HG03439 (cell line): ENCODE measurements at regions not wholly inside any gene's neighbourhood (a gene's known extent, or its start where the extent isn't known, plus 50 kb on each side); places are given as distances from the start of the nearest gene placed in this dataset.
"Not testable (repeated sequence)": the region's sequence is repeated elsewhere in the genome, so short reads cannot be mapped to it uniquely, and the experiment has no call there.

Experiments used
- ATAC-seq: cut with Tn5 transposase; IDR thresholded peaks from one replicate; pipeline ENCODE4 v1.9.1; 2021; ENCODE audit warnings: mild to moderate bottlenecking, moderate library complexity; ENCODE audit not compliant: unreplicated experiment

- ATAC-seq: not testable (repeated sequence)
These were observed 116.7 kb upstream of the ZNF516 start for GRCh38 chr18:76611750-76612045.

DNA sequence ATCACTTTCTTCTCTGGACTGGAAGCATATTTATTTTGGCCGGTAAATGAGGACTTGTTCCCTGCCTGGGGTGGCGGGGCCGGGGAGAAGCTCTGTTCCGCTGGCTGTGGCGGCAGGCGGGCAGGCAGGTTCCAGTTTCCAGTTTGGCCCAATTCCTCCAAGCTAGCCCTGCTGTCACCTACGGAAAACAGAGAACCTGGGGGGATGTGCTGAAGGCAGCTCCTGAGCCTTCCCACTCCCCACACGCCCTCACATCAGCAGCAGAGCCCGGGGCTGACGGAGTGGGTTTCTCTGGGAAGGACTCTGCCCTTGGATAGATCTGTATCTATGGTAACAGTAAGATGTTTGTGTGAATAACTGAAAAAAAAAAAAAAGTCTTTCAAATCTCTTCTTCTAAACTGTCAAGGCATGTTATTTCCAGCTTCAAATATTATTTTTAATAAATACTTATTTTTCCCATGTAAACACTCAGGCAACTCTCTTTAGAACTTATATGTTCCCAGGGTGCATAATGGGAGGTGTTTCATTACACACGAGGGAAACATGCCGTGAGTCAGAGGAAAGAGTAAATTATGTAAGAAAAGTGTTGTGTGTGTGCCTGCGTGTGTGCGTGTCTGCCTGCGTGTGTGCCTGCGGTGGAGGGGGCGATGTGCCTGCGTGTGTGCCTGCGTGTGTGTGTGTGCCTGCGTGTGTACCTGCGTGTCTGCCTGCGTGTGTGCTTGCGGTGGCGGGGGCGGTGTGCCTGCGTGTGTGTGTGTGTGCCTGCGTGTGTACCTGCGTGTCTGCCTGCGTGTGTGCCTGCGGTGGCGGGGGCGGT, 116.1 kb upstream of the ZNF516 start:
- ATAC-seq: no peak

DNA sequence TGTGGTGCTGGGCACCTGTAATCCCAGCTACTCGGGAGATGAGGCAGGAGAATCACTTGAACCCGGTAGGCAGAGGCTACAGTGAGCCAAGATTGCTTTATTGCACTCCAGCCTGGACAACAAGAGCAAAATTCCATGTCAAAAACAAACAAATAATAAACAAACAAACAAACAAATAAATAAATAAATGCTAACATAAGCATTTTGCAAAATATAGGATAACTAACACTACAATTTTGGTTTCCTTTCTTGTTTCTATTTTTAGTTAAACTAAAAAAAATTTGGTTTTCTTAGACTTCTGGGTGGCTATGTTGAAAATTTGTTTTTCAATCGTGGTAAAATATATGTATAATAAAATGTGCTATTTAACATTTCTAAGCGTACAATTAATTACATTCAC, 115.0 kb upstream of the ZNF516 start:
- no peak for ATAC-seq

DNA sequence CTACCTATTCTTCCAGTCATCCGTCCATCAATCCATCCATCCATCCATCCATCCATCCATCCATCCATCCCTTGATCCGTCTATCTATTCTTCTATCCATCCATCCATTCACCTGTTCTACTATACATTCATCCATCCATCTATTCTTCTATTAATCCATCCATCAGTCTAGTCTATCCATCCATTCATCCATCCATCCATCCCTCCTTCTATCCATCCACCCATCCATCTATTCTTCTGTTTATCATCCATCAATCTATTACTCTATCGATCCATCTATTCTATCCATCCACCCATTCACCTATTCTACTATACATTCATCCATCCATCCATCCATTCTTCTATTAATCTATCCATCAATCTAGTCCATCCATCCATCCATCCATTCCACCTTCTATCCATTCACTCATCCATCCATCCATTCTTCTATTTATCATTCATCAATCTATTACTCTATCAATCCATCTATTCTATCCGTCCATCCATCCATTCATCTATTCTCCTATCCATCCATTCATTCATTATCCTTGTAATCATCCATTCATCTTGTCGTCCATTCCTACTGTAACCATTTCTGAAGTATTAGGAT, 110.4 kb upstream of the ZNF516 start:
- ATAC-seq: no peak

- no peak for ATAC-seq
These were observed 109.8 kb upstream of the ZNF516 start for GRCh38 chr18:76604935-76605240.

DNA sequence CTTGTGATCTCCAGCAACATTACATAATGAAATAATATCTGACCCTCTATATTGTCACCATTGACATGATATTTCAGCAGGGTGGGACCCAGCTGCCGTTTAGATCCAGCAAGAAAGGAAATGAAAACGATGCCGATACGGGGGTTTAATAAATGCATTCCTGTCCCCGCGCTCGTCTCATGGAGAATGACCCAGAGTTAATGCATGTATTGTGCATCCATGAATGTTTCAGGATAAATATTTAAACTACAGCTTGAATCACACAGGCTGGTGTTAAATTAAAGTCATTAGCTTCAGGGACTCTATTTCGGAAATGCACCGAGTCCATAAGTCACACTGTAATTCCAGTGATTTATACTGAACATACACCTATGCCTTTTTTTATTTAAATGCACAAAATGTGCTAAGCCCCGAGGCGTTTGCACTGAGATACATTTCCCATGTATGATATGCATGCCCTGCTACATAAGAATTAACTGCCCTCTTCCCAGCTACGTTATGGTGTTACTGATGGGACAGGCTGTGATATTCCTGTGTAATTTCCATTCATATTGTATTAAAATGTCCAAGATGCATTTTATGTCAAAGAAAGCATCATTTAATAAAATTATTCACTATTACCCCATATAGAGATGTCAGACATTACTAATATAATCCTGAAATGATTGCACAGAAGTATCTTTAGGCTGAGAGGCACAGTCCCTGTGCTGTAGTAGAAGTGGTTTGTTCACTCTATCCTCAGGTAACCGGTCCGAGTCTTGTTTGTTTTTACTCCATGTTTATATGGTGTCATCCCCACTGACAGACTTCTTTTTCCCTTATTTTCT, 109.3 kb upstream of the ZNF516 start:
- no peak for ATAC-seq

GRCh38 chr18:76602191-76602590, 107.1 kb upstream of the ZNF516 start:
- no peak for ATAC-seq

GRCh38 chr18:76600076-76600475, 105.0 kb upstream of the ZNF516 start:
- not testable (repeated sequence) for ATAC-seq

DNA sequence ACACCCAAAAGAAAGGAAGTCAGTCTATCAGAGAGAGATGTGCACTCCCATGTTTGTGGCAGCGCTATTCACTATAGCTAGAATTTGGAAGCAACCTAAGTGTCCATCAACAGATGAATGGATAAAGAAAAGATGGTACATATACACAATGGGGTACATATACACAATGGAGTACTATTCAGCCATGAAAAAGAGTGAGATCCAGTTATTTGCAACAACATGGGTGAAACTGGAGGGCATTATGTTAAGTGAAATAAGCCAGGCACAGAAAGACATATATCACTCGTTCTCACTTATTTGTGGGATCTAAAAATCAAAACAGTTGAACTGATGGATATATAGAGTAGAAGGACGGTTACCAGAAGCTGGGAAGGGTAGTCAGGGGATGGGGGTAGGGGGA, 99.9 kb upstream of the ZNF516 start:
- no peak for ATAC-seq

DNA sequence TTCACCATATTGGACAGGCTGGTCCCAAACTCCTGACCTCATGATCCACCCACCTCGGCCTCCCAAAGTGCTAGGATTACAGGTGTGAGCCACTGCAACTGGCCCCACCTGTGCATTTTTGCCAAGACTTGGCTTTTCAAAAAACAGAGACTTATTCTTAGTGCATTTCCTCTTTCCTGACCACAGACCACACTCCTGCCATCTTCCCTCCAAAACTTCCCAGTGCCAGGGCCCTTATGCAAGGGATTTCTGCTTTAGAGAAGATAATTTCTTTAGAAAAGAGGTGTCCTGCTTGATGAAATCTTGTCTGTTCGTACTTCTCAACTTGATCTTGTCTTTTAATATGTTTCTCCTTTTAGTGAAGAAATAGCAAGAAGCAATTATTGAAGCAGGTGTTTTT, 98.8 kb upstream of the ZNF516 start:
- no peak for ATAC-seq

- ATAC-seq: no peak
These were observed 97.9 kb upstream of the ZNF516 start for GRCh38 chr18:76592981-76593381.

GRCh38 chr18:76592096-76592495, 97.1 kb upstream of the ZNF516 start:
- no peak for ATAC-seq

DNA sequence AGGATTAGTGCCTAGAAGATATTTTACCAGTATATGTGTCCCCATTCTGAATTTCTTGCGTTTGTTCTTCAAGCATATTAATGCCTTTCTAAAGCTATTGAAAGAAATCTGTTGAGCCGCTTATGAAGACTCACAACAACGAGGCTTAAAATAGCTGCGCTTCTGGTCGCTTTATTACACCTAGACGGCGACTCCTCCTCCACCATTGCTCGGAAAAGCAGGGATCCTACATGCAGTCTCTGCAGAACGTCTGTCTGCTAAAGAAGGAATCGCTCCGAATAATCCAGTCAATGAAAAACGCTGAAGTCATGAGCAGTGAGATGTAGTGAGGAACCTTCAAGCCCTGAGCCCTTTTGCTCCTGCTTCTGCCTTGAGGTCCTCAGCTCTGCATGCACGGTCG, 94.8 kb upstream of the ZNF516 start:
- no peak for ATAC-seq

DNA sequence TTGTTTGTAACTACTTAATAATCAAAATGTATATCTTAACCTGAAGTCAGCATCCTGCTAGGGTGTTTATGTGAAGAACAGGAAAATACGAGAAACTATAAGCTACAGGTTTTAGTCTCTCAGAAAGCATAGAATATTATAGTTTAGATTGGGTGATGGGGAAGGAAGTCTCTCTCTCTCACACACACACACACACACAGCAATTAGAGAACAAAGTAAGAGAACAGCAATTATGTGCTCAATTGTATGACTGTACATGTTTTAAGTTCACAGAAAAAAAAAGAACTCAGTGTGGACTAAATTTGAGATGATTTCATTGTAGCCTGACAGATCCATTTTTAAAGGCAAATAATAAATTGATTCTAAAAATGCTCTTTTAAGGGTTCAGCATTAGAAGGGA, 94.3 kb upstream of the ZNF516 start:
- ATAC-seq: no peak

- no peak for ATAC-seq
These were observed 93.7 kb upstream of the ZNF516 start for GRCh38 chr18:76588601-76589226.

GRCh38 chr18:76587879-76588271, 92.8 kb upstream of the ZNF516 start:
- ATAC-seq: no peak

DNA sequence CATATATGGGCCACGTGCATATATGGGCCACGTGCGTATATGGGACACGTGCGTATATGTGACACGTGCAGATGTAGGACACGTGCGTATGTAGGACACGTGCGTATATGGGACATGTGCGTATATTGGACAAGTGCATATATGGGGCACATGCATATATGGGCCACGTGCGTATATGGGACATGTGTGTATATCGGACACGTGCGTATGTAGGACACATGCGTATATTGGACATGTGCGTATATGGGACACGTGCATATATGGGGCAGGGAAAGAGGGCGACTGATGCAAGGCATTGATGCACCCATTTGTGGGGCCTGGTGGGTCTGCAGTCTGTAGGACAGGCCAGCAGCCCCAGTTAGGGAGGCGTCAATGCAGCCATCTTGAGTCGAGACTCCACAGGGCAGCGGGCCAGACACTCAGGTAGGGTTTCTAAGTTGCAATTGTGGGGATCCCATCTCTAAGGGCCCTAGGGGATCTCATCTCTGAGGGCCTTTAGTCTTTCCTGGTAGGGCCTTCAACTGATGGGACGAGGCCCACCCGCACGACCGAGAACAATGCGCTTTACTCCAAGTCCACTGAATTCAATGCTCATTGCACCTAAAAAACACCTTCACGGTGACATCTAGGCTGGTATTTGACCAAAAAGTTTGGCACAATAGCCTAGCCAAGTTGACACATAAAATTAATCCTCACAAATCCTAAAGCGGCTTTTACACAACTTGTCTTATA, 92.3 kb upstream of the ZNF516 start:
- no peak for ATAC-seq

- ATAC-seq: no peak
These were observed 89.6 kb upstream of the ZNF516 start for GRCh38 chr18:76584414-76585310.

GRCh38 chr18:76581261-76581660, 86.2 kb upstream of the ZNF516 start:
- no peak for ATAC-seq
